CD14-positive monocyte (primary cell): ENCODE measurements at regions not wholly inside any gene's neighbourhood (a gene's known extent, or its start where the extent isn't known, plus 50 kb on each side); places are given as distances from the start of the nearest gene placed in this dataset.

Experiments used
- DNase-seq, 3 donors: peaks; one replicate each; pipeline ENCODE4 v3.0.0-alpha.2; 2011 to 2022
- H2AFZ ChIP-seq: 2 replicates; pipeline ENCODE4 v1.6.0; 2012; ENCODE audit warnings: mild to moderate bottlenecking, low read depth, low read length, inconsistent platforms; ENCODE audit not compliant: insufficient read depth, poor library complexity, severe bottlenecking
- H3K27ac ChIP-seq, 2 donors: 1 replicate in 1 of 2; 2 replicates in 1 of 2; pipeline ENCODE4 v1.5.1; 2012 to 2013; ENCODE audit warnings: low read length in 2 of 2, control low read depth in 1 of 2, inconsistent platforms in 1 of 2, low read depth in 1 of 2, mild to moderate bottlenecking in 1 of 2
- H3K27me3 ChIP-seq, 2 donors: one replicate each; pipeline versions ENCODE4 v1.6.0 to v1.6.1; 2011 to 2013; ENCODE audit warnings: low read length in 2 of 2; ENCODE audit not compliant: control insufficient read depth in 2 of 2, insufficient read depth in 2 of 2
- H3K36me3 ChIP-seq, 2 donors: replicated peaks in 1 of 2; 1 replicate in 1 of 2; 2 replicates in 1 of 2; pipeline versions ENCODE4 v1.5.1 to v1.6.1; 2012 to 2013; ENCODE audit warnings: low read length in 2 of 2, control low read depth in 1 of 2, inconsistent platforms in 1 of 2, mild to moderate bottlenecking in 1 of 2; ENCODE audit not compliant: insufficient read depth in 2 of 2, control insufficient read depth in 1 of 2
- H3K4me1 ChIP-seq, 2 donors: 1 replicate in 1 of 2; 2 replicates in 1 of 2; pipeline versions ENCODE4 v1.5.1 to v1.6.1; 2012 to 2013; ENCODE audit warnings: low read length in 2 of 2, control low read depth in 1 of 2, inconsistent platforms in 1 of 2, mild to moderate bottlenecking in 1 of 2, moderate library complexity in 1 of 2; ENCODE audit not compliant: insufficient read depth in 2 of 2, control insufficient read depth in 1 of 2
- H3K4me2 ChIP-seq: replicated peaks from 2 replicates; pipeline ENCODE3; 2012; ENCODE audit warnings: low read length, moderate library complexity, mild to moderate bottlenecking; ENCODE audit not compliant: poor library complexity, severe bottlenecking; ENCODE audit errors: extremely low read depth
- H3K4me3 ChIP-seq, 3 experiments: fragments of 200-600 bp in 1 of 3; sonication (generic) in 1 of 3; replicated peaks in 1 of 3; 1 replicate in 2 of 3; 2 replicates in 1 of 3; pipeline ENCODE4 v1.5.1; 2011 to 2013; ENCODE audit warnings: low read length in 3 of 3, mild to moderate bottlenecking in 3 of 3, control low read depth in 2 of 3, low read depth in 2 of 3, inconsistent platforms in 1 of 3, moderate library complexity in 1 of 3
- H3K79me2 ChIP-seq: 2 replicates; pipeline ENCODE4 v1.6.0; 2012; ENCODE audit warnings: mild to moderate bottlenecking, control low read depth, inconsistent platforms, low read length, moderate library complexity; ENCODE audit not compliant: insufficient read depth
- H3K9ac ChIP-seq: 2 replicates; pipeline ENCODE4 v1.6.0; 2017; ENCODE audit warnings: low read length, mild to moderate bottlenecking; ENCODE audit not compliant: insufficient read depth, poor library complexity, severe bottlenecking
- H3K9me3 ChIP-seq, 2 donors: replicated peaks in 1 of 2; 1 replicate in 1 of 2; 2 replicates in 1 of 2; pipeline versions ENCODE4 v1.5.1 to v1.6.1; 2012 to 2013; ENCODE audit warnings: low read length in 2 of 2, control low read depth in 1 of 2; ENCODE audit not compliant: control insufficient read depth in 1 of 2, insufficient read depth in 1 of 2
- H4K20me1 ChIP-seq: 2 replicates; pipeline ENCODE4 v1.6.0; 2012; ENCODE audit warnings: mild to moderate bottlenecking, low read length, control low read depth, moderate library complexity; ENCODE audit not compliant: insufficient read depth
- H3K27ac Mint-ChIP-seq, 7 donors: one replicate each; pipeline ENCODE4 v1.8.0; 2020; ENCODE audit warnings: mild to moderate bottlenecking in 7 of 7, mixed read lengths in 7 of 7, moderate library complexity in 6 of 7, inconsistent platforms in 2 of 7
- H3K27me3 Mint-ChIP-seq, 3 donors: one replicate each; pipeline ENCODE4 v1.8.0; 2021 to 2022; ENCODE audit warnings: low read depth in 3 of 3, mild to moderate bottlenecking in 3 of 3, mixed read lengths in 3 of 3, moderate library complexity in 3 of 3, inconsistent platforms in 1 of 3
- H3K36me3 Mint-ChIP-seq, 2 donors: one replicate each; pipeline ENCODE4 v1.8.0; 2020; ENCODE audit warnings: mixed read lengths in 2 of 2, inconsistent platforms in 1 of 2, mild to moderate bottlenecking in 1 of 2
- H3K4me1 Mint-ChIP-seq: one replicate; pipeline ENCODE4 v1.8.0; 2020; ENCODE audit warnings: mild to moderate bottlenecking, mixed read lengths
- H3K4me3 Mint-ChIP-seq, 2 donors: one replicate each; pipeline ENCODE4 v1.8.0; 2020; ENCODE audit warnings: mild to moderate bottlenecking in 2 of 2, mixed read lengths in 2 of 2, moderate library complexity in 1 of 2
- H3K9me3 Mint-ChIP-seq, 7 donors: one replicate each; pipeline ENCODE4 v1.8.0; 2020 to 2022; ENCODE audit warnings: mixed read lengths in 7 of 7, mild to moderate bottlenecking in 6 of 7, moderate library complexity in 6 of 7, inconsistent platforms in 2 of 7
- WGBS: methylation state at CpG from one replicate; pipeline ENCODE4 v1.1.5; 2013; ENCODE audit warnings: missing lambda C conversion rate; ENCODE audit not compliant: insufficient coverage; 5-methylcytosine and 5-hydroxymethylcytosine counted together
- intact Hi-C, 2 donors: fragments of 100-400 bp; cut with micrococcal nuclease; formaldehyde crosslinking; loops; one replicate each; pipeline versions ENCODE4 v1.15.0 to v1.15.1; 2023
- TF ChIP-seq, protein P1 (sequence below): fragments of 200-600 bp; IDR thresholded peaks from one replicate; pipeline ENCODE4 v1.8.0; 2022; ENCODE audit warnings: antibody characterized with exemption, mild to moderate bottlenecking

DNA sequence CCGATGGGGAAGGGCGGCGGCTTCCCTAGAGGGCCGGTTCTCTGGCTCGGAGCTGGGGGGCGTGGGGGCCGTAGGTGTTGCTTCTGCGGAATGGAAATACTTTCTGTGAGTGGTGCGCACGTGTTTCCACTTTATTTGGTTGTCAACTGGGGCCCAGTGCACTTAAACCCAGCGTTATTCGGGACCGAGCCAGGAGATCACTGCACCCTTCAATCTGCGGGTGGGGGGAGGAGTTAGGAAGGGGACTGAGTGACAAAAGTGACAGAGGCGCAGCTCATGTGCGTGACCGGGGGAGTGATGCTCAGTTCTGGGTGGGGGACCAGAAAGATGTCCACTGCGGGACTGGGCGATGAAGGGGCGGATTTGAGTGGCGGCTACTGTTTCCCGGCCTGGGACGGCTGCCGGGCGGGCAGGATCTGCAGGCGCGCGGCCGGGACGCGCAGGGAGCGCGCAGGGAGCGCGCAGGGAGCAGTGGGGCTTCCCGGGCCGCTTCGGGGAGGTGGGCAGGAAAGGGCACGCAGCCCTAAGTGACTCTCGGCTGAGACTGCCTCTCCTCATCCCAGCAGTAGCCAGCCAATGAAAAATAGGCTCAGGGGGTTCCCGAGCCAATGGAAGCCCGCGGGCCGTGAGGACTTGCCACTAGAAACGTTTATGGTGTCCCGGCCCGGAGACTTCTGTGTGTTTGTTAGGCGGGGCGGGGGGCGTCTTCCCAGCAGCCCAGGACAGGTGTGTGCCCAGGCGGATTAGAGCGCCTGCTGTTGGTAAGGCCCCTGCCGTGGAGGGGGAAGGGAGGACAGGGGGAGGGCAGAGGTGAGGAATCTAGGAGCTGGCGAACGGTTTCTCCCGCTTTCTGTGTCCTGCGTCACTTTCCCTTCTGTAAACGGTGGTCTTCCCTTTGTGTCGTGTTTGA, 54.3 kb upstream of the KDM7A start:
- Mint-ChIP-seq H3K9me3 (peaks cover 0 to 1% (median 0%) of the 10 kb centered on the region in 7 donors), H3K27me3 (peaks cover 5 to 21% (median 18%) of the 10 kb centered on the region in 3 donors), H3K36me3 (peaks cover 0 to 3% of the 10 kb centered on the region in 2 donors), H3K4me3 (peak overlapping the region; percentile 95 to 98), H3K4me1 (peaks cover 42% of the 10 kb centered on the region), H3K27ac (peak overlapping the region; percentile 93 to 99 (median 96))
- no peaks in the 10 kb centered on the region for H3K36me3 ChIP-seq
- WGBS, result 2% methylated on average over 43 of the region's 59 CpGs
- no peaks in the 10 kb centered on the region for H4K20me1 ChIP-seq
- no peaks in the 10 kb centered on the region for H3K79me2 ChIP-seq
- H3K4me3 ChIP-seq, result peak overlapping the region; percentile 49 to 82 (median 68)
- H3K9me3 ChIP-seq, result no peaks in the 10 kb centered on the region
- H2AFZ ChIP-seq, result peak overlapping the region; percentile 90
- DNase-seq, result peak; percentile 47 to 80 (median 54)
- TF ChIP-seq, protein P1, sequence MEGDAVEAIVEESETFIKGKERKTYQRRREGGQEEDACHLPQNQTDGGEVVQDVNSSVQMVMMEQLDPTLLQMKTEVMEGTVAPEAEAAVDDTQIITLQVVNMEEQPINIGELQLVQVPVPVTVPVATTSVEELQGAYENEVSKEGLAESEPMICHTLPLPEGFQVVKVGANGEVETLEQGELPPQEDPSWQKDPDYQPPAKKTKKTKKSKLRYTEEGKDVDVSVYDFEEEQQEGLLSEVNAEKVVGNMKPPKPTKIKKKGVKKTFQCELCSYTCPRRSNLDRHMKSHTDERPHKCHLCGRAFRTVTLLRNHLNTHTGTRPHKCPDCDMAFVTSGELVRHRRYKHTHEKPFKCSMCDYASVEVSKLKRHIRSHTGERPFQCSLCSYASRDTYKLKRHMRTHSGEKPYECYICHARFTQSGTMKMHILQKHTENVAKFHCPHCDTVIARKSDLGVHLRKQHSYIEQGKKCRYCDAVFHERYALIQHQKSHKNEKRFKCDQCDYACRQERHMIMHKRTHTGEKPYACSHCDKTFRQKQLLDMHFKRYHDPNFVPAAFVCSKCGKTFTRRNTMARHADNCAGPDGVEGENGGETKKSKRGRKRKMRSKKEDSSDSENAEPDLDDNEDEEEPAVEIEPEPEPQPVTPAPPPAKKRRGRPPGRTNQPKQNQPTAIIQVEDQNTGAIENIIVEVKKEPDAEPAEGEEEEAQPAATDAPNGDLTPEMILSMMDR, result no peak
- H3K4me1 ChIP-seq, result peaks cover 49 to 67% of the 10 kb centered on the region in 2 donors
- intact Hi-C loops, result loop anchor here (5.0 kb wide), 3 partner anchors 54 to 86 kb away; partner anchors contain the start of gene KDM7A (in 2 of the 2)
- H3K27me3 ChIP-seq, result peaks cover 0 to 14% of the 10 kb centered on the region in 2 donors
- peak overlapping the region; percentile 90 for H3K4me2 ChIP-seq
- peak overlapping the region; percentile 77 for H3K9ac ChIP-seq
- peak overlapping the region; percentile 91 to 92 for H3K27ac ChIP-seq

DNA sequence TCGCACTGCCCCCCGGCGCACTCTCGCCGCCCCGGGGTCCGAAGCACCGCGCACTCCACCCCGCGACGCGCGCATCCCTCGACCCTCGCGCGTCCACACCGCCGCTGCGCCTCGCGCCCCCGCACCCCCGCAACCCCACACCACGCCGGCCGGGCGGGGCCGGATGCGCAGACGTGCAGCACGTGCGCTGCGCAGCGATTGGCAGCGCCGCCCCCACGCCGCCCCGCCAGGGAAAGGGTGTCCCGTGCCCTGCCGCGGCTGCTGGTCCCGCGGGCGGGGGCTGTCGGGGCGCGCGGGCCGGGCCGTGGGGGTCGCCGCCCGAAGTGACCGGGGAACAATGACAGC, 53.7 kb upstream of the KDM7A start:
- no peaks in the 10 kb centered on the region for H4K20me1 ChIP-seq
- under 1% methylated on average over 57 of the region's 57 CpGs for WGBS
- peak overlapping the region; percentile 90 for H3K4me2 ChIP-seq
- Mint-ChIP-seq H3K4me1 (peaks cover 43% of the 10 kb centered on the region), H3K27me3 (peaks cover 5 to 21% (median 21%) of the 10 kb centered on the region in 3 donors), H3K27ac (peak overlapping the region in 6 of 7 donors; percentile 87 to 97 (median 94)), H3K9me3 (peaks cover 0 to 1% (median 0%) of the 10 kb centered on the region in 7 donors), H3K36me3 (peaks cover 0 to 3% of the 10 kb centered on the region in 2 donors), H3K4me3 (peak overlapping the region; percentile 95 to 98)
- H2AFZ ChIP-seq, result peak overlapping the region; percentile 90
- intact Hi-C loops, result loop anchor here (5.0 kb wide), 3 partner anchors 53 to 87 kb away; partner anchors contain the start of gene KDM7A (in 2 of the 2)
- H3K27me3 ChIP-seq, result peaks cover 0 to 14% of the 10 kb centered on the region in 2 donors
- H3K27ac ChIP-seq, result peak overlapping the region; percentile 91 to 92
- H3K4me1 ChIP-seq, result peaks cover 47 to 62% of the 10 kb centered on the region in 2 donors
- no peaks in the 10 kb centered on the region for H3K36me3 ChIP-seq
- peak overlapping the region; percentile 49 to 82 (median 68) for H3K4me3 ChIP-seq
- TF ChIP-seq, protein P1, result no peak
- DNase-seq, result peak in 2 of 3 donors; percentile 40 to 48
- peak overlapping the region; percentile 77 for H3K9ac ChIP-seq
- H3K79me2 ChIP-seq, result no peaks in the 10 kb centered on the region
- no peaks in the 10 kb centered on the region for H3K9me3 ChIP-seq
